NB4 (cell line): ENCODE measurements at regions not wholly inside any gene's neighbourhood (a gene's known extent, or its start where the extent isn't known, plus 50 kb on each side); places are given as distances from the start of the nearest gene placed in this dataset.

ENCODE experiments used
- DNase-seq: peaks from one replicate; pipeline ENCODE4 v3.0.0; 2010; ENCODE audit warnings: low read depth
- H3K4me3 ChIP-seq: one replicate; pipeline ENCODE4 v1.5.1; 2011; ENCODE audit warnings: mild to moderate bottlenecking, low read depth, low read length, moderate library complexity
- CTCF ChIP-seq: IDR thresholded peaks from one replicate; pipeline ENCODE4 v1.5.1; 2012; ENCODE audit warnings: low read depth, low read length
- MYC ChIP-seq: IDR thresholded peaks from 2 replicates; pipeline ENCODE4 v1.6.1; 2011; ENCODE audit warnings: low read depth, low read length
- POLR2A ChIP-seq: IDR thresholded peaks from 2 replicates; pipeline ENCODE4 v1.6.1; 2011; ENCODE audit warnings: mild to moderate bottlenecking; ENCODE audit not compliant: insufficient read length; ENCODE audit errors: extremely low read depth
- TF ChIP-seq, protein P1 (sequence below): IDR thresholded peaks from 2 replicates; pipeline ENCODE4 v1.6.1; 2011; ENCODE audit warnings: low read depth, low read length

DNA sequence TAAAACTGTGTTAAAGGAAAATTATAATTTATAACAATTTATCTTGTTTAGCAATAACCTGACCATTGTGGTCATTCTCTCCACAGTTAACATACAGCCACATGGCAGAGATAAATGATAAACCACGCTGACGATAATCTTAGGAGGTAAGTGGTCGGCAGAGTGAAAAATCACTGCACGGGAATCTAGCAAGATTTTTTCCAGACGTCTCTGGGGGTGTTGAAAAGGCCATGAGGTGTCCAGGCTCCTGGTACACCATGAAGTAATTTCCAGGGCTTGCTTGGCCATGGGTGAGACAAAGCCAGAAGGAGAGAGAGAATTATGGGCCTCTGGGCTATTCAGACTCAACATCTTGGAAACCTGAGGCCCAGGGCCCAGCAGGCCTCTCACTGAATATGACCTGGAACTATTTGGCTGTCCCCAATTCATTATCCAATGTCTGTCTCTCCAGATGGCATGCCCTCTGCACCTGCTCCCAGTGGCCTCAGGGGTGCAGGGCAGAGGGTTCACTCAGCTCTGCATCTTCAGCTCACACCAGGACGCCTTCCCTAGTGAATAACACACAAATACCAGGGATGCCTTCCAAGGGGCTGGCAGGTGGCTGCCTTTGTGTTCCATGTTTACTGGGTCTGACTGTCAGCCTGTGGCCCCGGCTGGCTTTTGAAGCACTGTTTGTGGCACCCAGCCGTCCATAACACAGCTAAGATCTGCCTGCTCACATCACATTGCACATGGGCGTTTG, 590.4 kb upstream of the PFKP start:
- H3K4me3 ChIP-seq = no peak overlapping the region
- no peak for DNase-seq

DNA sequence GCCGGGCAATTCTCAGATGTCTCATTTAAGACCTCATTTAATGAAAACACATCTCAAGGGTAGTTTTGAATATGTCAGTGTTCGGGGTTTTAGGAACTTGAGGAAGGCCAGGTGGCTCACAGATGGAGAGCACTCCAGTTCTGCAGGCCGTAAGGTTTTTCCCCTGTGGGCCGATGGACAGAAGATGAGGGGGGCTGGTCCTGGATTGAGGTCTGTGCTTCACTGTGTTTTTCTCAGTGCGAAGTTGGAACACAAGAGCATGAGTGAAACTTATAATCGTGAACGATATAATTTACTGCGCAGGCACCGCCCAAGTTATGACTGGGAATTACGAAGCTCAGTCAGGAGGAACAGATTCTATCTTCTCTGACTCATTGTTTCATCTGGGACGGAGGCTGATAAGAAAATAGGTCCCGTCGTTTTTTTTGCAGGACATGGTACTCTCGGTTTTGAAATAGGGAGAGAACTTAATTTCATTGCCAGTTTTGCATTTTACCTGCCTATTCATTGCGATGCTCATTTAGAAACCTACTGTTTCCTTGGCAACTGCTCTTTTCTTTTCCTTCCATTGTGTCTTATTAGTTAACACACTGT, 591.0 kb upstream of the PFKP start:
- no peak for DNase-seq
- H3K4me3 ChIP-seq = no peak overlapping the region
- TF ChIP-seq POLR2A = no peak

More for the DNA sequence above, 590.4 kb upstream of the PFKP start:
- no peak for TF ChIP-seq MYC

- no peak for TF ChIP-seq MYC
- TF ChIP-seq CTCF = no peak
- TF ChIP-seq POLR2A = no peak
- TF ChIP-seq, protein P1, sequence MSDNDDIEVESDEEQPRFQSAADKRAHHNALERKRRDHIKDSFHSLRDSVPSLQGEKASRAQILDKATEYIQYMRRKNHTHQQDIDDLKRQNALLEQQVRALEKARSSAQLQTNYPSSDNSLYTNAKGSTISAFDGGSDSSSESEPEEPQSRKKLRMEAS = no peak
- DNase-seq = no peak
- H3K4me3 ChIP-seq = no peak overlapping the region
Measured at GRCh38 chr10:2475711-2476217, 591.6 kb upstream of the PFKP start.

DNA sequence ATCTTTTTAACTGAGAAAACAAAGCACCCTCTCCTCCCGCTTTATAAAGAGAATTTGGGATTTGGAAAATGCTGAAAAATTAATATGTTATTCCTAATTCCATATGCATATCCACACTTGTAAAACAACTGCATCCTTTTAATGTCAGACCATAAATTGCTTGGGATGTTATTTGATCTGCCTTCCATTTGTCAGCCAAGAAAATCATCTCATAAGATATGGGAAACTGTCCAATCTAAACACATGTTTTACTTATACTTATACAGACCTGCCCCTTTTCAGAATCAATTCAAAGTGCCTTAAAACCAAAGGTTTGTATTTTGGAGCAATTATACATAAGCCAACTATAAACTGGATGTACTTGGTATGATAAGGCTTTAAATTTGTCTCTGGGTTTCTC, 595.5 kb upstream of the PFKP start:
- no peak overlapping the region for H3K4me3 ChIP-seq
- no peak for DNase-seq
- TF ChIP-seq, protein P1 = no peak
- TF ChIP-seq MYC = no peak
- no peak for TF ChIP-seq CTCF
- no peak for TF ChIP-seq POLR2A

DNA sequence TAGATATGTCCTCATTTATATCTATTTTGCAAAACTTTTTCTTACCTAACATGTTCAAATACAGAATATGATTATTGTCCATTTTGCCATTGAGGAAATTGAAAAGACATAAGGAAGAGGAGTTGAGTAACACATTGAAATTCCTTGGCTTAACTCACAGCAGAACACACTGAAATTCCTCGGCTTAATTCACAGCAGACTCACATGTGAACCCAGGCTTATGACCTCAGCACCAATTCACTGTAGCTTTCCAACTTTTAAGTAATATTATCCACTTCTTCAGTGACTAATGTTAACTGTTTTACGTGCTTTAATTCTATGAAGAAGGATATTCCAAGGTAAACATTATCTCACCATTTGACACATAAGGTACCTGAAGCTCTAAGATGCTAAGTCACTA, 597.5 kb upstream of the PFKP start:
- TF ChIP-seq, protein P1 = no peak
- TF ChIP-seq CTCF (no peak), MYC (no peak), POLR2A (no peak)
- no peak overlapping the region for H3K4me3 ChIP-seq
- DNase-seq = no peak

- TF ChIP-seq, protein P1 = no peak
- no peak for TF ChIP-seq CTCF
- no peak for TF ChIP-seq POLR2A
- TF ChIP-seq MYC = no peak
- no peak overlapping the region for H3K4me3 ChIP-seq
- no peak for DNase-seq
Measured at GRCh38 chr10:2464483-2464882, 602.9 kb upstream of the PFKP start.

DNA sequence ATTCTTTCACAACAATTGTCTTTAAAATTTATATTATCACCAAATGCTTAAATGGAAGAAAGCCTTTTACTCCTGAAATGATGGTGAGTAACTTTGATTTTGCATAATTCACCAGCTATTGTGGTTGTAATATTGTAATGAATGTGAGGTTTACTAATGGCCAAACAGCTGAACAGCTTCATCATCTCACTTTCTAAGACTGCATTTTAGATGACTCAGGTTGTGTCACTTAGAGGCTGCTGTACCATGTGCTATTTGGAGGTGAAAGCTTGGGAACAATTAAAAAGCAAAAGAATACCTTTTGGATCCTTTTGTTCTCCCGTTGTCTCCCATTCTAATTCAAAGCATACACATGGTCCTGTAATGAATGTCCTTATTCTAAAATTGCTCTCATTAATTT, 604.0 kb upstream of the PFKP start:
- TF ChIP-seq MYC (no peak), CTCF (no peak), POLR2A (no peak)
- TF ChIP-seq, protein P1 = no peak
- H3K4me3 ChIP-seq = no peak overlapping the region
- DNase-seq = no peak
